Astrocyte of the spinal cord (primary cell): ENCODE measurements at regions not wholly inside any gene's neighbourhood (a gene's known extent, or its start where the extent isn't known, plus 50 kb on each side); places are given as distances from the start of the nearest gene placed in this dataset.

Experiments
- DNase-seq: peaks from one replicate; pipeline ENCODE4 v3.0.0; 2011; ENCODE audit warnings: low read depth, low spot score
- H3K4me3 ChIP-seq: 2 replicates; pipeline ENCODE4 v1.5.1; 2011; ENCODE audit warnings: low read depth, mild to moderate bottlenecking, low read length, moderate library complexity
- in situ Hi-C: cut with HindIII; loops from 2 replicates; pipeline ENCODE4 v1.10.0; 2017; ENCODE audit warnings: low sequenced_read_pairs
- TF ChIP-seq, protein P1 (sequence below): IDR thresholded peaks from 2 replicates; pipeline ENCODE4 v1.5.1; 2012; ENCODE audit warnings: low read depth, mild to moderate bottlenecking, low read length, inconsistent platforms

DNA sequence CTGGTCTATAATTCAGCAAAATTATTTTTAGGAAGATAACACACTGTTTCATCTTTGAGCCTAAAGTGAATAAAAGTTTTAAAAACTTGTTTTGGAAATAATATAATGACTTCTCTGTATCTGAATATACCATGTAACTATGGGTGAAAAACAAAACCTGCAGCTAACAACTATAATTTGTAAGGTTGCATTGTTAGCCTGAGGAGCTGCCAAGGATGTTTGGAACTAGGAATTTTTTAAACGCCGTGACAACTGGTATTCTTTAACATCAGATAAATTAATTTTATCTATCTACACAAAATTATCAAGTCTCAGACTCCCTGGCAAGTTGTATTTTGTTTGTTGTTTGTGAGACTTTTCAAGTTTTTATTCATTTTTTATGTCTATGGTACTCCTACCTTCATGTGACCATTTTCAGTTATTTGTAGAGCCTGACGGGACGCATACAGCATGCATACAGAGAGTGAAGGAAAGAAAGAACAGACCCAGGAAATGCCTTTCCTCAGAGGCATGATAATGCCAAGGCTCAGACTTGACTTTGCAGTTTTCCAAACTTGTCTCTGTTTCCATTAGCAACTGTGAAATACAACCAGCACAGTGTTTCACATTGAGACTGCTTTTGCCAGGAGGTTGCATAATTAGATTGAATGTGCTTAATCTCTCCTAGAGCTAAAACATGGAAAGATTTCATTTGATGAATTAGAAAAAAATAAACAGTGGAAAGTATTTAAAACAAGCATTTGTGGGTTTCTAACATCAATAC lies 60.8 kb upstream of the ARHGEF26 start:
- TF ChIP-seq, protein P1, sequence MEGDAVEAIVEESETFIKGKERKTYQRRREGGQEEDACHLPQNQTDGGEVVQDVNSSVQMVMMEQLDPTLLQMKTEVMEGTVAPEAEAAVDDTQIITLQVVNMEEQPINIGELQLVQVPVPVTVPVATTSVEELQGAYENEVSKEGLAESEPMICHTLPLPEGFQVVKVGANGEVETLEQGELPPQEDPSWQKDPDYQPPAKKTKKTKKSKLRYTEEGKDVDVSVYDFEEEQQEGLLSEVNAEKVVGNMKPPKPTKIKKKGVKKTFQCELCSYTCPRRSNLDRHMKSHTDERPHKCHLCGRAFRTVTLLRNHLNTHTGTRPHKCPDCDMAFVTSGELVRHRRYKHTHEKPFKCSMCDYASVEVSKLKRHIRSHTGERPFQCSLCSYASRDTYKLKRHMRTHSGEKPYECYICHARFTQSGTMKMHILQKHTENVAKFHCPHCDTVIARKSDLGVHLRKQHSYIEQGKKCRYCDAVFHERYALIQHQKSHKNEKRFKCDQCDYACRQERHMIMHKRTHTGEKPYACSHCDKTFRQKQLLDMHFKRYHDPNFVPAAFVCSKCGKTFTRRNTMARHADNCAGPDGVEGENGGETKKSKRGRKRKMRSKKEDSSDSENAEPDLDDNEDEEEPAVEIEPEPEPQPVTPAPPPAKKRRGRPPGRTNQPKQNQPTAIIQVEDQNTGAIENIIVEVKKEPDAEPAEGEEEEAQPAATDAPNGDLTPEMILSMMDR: no peak
- DNase-seq: peak; percentile 79
- no peak overlapping the region for H3K4me3 ChIP-seq
- in situ Hi-C loops: no loop called here

DNA sequence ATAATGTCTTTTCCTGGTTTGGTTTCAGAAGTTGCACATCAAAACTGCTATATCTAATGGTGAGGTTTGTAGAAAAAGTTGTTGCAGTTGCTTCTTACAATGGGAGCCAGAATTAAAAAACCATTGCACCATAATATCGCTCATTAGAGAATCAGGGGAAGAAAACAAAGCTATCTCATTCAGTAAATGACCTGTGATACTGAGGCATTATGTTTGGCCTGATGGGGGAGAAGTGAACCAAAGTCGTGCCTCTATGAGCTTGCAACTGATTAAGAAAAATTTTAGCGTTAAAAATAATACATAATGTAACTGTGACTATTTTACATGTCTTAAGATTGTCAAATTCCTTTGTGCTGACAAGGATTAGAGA lies 60.2 kb upstream of the ARHGEF26 start:
- TF ChIP-seq, protein P1: no peak
- no peak for DNase-seq
- in situ Hi-C loops: no loop called here
- no peak overlapping the region for H3K4me3 ChIP-seq

GRCh38 chr3:154062513-154062912 lies 58.7 kb upstream of the ARHGEF26 start:
- H3K4me3 ChIP-seq: no peak overlapping the region
- TF ChIP-seq, protein P1: no peak
- no peak for DNase-seq
- in situ Hi-C loops: no loop called here

DNA sequence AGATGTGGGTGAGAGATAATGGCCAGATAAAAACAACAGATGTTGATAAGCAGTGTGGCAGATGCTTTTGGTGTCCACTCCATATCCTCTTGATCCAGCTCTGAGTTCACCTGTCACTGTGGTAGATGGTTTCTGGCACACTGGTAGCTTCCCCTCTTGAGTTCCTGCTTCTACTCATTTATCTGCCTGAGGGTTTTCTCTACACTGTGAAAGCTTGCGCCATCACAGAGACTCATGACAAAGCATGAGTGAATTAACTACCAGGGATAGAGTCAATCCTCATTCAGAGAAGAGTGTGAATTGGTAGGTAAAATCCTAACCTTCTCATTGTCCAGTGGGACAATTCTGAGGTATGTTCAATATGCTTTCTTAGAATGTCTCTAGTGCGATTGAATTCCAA lies 50.0 kb upstream of the ARHGEF26 start:
- TF ChIP-seq, protein P1: no peak
- no peak overlapping the region for H3K4me3 ChIP-seq
- in situ Hi-C loops: no loop called here
- no peak for DNase-seq
